GM23338 (cell line): ENCODE measurements at regions not wholly inside any gene's neighbourhood (a gene's known extent, or its start where the extent isn't known, plus 50 kb on each side); places are given as distances from the start of the nearest gene placed in this dataset.
A peak's percentile ranks its signal among the peaks of the same experiment; 100 is the strongest.

ENCODE experiments used
- ATAC-seq: fragments of 200-7000 bp; cut with Tn5 transposase; 3 replicates; pipeline ENCODE4 v1.9.1; 2020
- DNase-seq: peaks from one replicate; pipeline ENCODE4 v3.0.0-alpha.2; 2015; ENCODE audit warnings: low spot score
- H2AFZ ChIP-seq: fragments of 200-600 bp; sonication (generic); 2 replicates; pipeline ENCODE4 v1.8.0; 2016; ENCODE audit warnings: antibody characterized with exemption, mild to moderate bottlenecking, moderate library complexity
- H3F3A ChIP-seq: fragments of 200-600 bp; sonication (generic); replicated peaks from 2 replicates; pipeline ENCODE4 v1.8.0; 2017; ENCODE audit warnings: antibody characterized with exemption, mixed run types, low read depth
- H3K27ac ChIP-seq: fragments of 200-600 bp; sonication (generic); 2 replicates; pipeline ENCODE4 v1.6.1; 2016; ENCODE audit warnings: low read depth
- H3K27me3 ChIP-seq: fragments of 200-600 bp; sonication (generic); 2 replicates; pipeline ENCODE4 v1.8.0; 2016; ENCODE audit warnings: mild to moderate bottlenecking, mixed run types, moderate library complexity; ENCODE audit not compliant: insufficient read depth
- H3K36me3 ChIP-seq: fragments of 200-600 bp; sonication (generic); 2 replicates; pipeline ENCODE4 v1.8.0; 2016; ENCODE audit warnings: mild to moderate bottlenecking; ENCODE audit not compliant: insufficient read depth
- H3K4me1 ChIP-seq: fragments of 200-600 bp; sonication (generic); 2 replicates; pipeline ENCODE4 v1.8.0; 2016; ENCODE audit warnings: mild to moderate bottlenecking, moderate library complexity; ENCODE audit not compliant: insufficient read depth
- H3K4me2 ChIP-seq: fragments of 200-600 bp; sonication (generic); 2 replicates; pipeline ENCODE4 v1.7.1; 2017; ENCODE audit warnings: mixed run types
- H3K4me3 ChIP-seq: fragments of 200-600 bp; sonication (generic); 2 replicates; pipeline ENCODE4 v1.6.1; 2016; ENCODE audit warnings: mixed run types
- H3K79me2 ChIP-seq: fragments of 200-600 bp; sonication (generic); replicated peaks from 2 replicates; pipeline ENCODE4 v1.8.0; 2017; ENCODE audit warnings: mild to moderate bottlenecking; ENCODE audit not compliant: insufficient read depth
- H3K9me2 ChIP-seq: fragments of 200-600 bp; sonication (generic); 2 replicates; pipeline ENCODE4 v1.8.0; 2017; ENCODE audit not compliant: insufficient read depth
- H4K20me1 ChIP-seq: fragments of 200-600 bp; sonication (generic); replicated peaks from 2 replicates; pipeline ENCODE4 v1.8.0; 2017; ENCODE audit warnings: mild to moderate bottlenecking; ENCODE audit not compliant: insufficient read depth
- H3K27ac Mint-ChIP-seq: 2 replicates; pipeline ENCODE4 v1.8.0; 2020; ENCODE audit warnings: inconsistent platforms, mild to moderate bottlenecking, moderate library complexity, mixed read lengths
- H3K27me3 Mint-ChIP-seq: 3 replicates; pipeline ENCODE4 v1.8.0; 2022; ENCODE audit warnings: low read depth, mild to moderate bottlenecking, moderate library complexity, mixed read lengths, inconsistent platforms; ENCODE audit not compliant: insufficient read depth, poor library complexity
- H3K36me3 Mint-ChIP-seq: 3 replicates; pipeline ENCODE4 v1.8.0; 2021; ENCODE audit warnings: low read depth, mild to moderate bottlenecking, inconsistent platforms, moderate library complexity, mixed read lengths
- H3K4me1 Mint-ChIP-seq: 3 replicates; pipeline ENCODE4 v1.8.0; 2020; ENCODE audit warnings: mild to moderate bottlenecking, inconsistent platforms, mixed read lengths
- H3K4me3 Mint-ChIP-seq: 3 replicates; pipeline ENCODE4 v1.8.0; 2021; ENCODE audit warnings: moderate library complexity, mild to moderate bottlenecking, inconsistent platforms, mixed read lengths
- H3K9me3 Mint-ChIP-seq: 3 replicates; pipeline ENCODE4 v1.8.0; 2020; ENCODE audit warnings: moderate library complexity, mild to moderate bottlenecking, inconsistent platforms, mixed read lengths
- NANOG ChIP-seq: IDR thresholded peaks from 2 replicates; pipeline ENCODE4 v1.6.1; 2016; ENCODE audit warnings: antibody characterized with exemption, borderline replicate concordance
- TF ChIP-seq, protein P1 (sequence below): IDR thresholded peaks from 2 replicates; pipeline ENCODE4 v1.6.1; 2016; ENCODE audit warnings: antibody characterized with exemption
- TF ChIP-seq, protein P2 (sequence below): fragments of 250-450 bp; sonication (Bioruptor Pico); IDR thresholded peaks from 2 replicates; pipeline ENCODE4 v1.5.0; 2020; ENCODE audit warnings: mild to moderate bottlenecking, moderate library complexity

DNA sequence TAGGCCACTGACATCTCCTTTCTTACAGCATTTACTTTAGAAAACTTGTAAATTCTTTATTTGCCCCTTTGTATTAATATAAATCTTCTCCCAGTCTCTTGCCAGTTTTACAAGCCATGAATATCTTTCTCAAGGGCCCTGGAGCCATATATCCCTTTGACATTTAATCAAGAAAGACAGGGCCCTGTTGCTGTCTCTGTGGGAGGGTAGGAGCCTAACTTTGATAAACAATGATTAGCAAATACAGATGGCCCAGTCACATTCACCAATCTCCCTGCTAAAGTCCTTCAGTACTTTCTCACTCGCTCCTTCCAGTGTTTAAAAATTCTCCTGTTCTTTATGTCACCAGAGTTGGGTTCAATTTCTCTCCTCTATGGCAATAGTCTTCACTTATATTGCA, 479.8 kb upstream of the USP15 start (continued):
- TF ChIP-seq, protein P1, sequence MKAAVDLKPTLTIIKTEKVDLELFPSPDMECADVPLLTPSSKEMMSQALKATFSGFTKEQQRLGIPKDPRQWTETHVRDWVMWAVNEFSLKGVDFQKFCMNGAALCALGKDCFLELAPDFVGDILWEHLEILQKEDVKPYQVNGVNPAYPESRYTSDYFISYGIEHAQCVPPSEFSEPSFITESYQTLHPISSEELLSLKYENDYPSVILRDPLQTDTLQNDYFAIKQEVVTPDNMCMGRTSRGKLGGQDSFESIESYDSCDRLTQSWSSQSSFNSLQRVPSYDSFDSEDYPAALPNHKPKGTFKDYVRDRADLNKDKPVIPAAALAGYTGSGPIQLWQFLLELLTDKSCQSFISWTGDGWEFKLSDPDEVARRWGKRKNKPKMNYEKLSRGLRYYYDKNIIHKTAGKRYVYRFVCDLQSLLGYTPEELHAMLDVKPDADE: no peak

- TF ChIP-seq, protein P2, sequence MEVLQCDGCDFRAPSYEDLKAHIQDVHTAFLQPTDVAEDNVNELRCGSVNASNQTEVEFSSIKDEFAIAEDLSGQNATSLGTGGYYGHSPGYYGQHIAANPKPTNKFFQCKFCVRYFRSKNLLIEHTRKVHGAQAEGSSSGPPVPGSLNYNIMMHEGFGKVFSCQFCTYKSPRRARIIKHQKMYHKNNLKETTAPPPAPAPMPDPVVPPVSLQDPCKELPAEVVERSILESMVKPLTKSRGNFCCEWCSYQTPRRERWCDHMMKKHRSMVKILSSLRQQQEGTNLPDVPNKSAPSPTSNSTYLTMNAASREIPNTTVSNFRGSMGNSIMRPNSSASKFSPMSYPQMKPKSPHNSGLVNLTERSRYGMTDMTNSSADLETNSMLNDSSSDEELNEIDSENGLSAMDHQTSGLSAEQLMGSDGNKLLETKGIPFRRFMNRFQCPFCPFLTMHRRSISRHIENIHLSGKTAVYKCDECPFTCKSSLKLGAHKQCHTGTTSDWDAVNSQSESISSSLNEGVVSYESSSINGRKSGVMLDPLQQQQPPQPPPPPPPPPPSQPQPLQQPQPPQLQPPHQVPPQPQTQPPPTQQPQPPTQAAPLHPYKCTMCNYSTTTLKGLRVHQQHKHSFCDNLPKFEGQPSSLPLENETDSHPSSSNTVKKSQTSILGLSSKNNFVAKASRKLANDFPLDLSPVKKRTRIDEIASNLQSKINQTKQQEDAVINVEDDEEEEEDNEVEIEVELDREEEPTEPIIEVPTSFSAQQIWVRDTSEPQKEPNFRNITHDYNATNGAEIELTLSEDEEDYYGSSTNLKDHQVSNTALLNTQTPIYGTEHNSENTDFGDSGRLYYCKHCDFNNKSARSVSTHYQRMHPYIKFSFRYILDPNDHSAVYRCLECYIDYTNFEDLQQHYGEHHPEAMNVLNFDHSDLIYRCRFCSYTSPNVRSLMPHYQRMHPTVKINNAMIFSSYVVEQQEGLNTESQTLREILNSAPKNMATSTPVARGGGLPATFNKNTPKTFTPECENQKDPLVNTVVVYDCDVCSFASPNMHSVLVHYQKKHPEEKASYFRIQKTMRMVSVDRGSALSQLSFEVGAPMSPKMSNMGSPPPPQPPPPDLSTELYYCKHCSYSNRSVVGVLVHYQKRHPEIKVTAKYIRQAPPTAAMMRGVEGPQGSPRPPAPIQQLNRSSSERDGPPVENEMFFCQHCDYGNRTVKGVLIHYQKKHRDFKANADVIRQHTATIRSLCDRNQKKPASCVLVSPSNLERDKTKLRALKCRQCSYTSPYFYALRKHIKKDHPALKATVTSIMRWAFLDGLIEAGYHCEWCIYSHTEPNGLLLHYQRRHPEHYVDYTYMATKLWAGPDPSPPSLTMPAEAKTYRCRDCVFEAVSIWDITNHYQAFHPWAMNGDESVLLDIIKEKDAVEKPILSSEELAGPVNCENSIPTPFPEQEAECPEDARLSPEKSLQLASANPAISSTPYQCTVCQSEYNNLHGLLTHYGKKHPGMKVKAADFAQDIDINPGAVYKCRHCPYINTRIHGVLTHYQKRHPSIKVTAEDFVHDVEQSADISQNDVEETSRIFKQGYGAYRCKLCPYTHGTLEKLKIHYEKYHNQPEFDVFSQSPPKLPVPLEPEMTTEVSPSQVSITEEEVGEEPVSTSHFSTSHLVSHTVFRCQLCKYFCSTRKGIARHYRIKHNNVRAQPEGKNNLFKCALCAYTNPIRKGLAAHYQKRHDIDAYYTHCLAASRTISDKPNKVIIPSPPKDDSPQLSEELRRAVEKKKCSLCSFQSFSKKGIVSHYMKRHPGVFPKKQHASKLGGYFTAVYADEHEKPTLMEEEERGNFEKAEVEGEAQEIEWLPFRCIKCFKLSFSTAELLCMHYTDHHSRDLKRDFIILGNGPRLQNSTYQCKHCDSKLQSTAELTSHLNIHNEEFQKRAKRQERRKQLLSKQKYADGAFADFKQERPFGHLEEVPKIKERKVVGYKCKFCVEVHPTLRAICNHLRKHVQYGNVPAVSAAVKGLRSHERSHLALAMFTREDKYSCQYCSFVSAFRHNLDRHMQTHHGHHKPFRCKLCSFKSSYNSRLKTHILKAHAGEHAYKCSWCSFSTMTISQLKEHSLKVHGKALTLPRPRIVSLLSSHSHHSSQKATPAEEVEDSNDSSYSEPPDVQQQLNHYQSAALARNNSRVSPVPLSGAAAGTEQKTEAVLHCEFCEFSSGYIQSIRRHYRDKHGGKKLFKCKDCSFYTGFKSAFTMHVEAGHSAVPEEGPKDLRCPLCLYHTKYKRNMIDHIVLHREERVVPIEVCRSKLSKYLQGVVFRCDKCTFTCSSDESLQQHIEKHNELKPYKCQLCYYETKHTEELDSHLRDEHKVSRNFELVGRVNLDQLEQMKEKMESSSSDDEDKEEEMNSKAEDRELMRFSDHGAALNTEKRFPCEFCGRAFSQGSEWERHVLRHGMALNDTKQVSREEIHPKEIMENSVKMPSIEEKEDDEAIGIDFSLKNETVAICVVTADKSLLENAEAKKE: peak; percentile 78
- no peak for TF ChIP-seq NANOG
- Histone ChIP-seq H3K36me3 (no peaks in the 10 kb centered on the region), H3K27ac (peak overlapping the region; percentile 48), H3K79me2 (no peaks in the 10 kb centered on the region), H3K27me3 (no peaks in the 10 kb centered on the region), H3K4me1 (peaks cover 55% of the 10 kb centered on the region), H2AFZ (no peak overlapping the region), H3K4me2 (peak overlapping the region; percentile 59), H3K9me2 (no peaks in the 10 kb centered on the region), H3F3A (no peaks in the 10 kb centered on the region), H4K20me1 (no peaks in the 10 kb centered on the region), H3K4me3 (peak overlapping the region; percentile 28; the same call in 1 of the 2 replicates)
- ATAC-seq: peak; percentile 53
- Mint-ChIP-seq H3K27me3 (no peaks in the 10 kb centered on the region), H3K4me3 (no peak overlapping the region), H3K9me3 (peaks cover 4% of the 10 kb centered on the region; the same call in 1 of the 3 replicates), H3K27ac (peak overlapping the region; percentile 75; the same call in 1 of the 2 replicates), H3K36me3 (no peaks in the 10 kb centered on the region), H3K4me1 (peaks cover 49% of the 10 kb centered on the region)
- peak; percentile 30 for DNase-seq
Measured at GRCh38 chr12:61781021-61781581, 479.1 kb upstream of the USP15 start.
